Testis (tissue), 2 donors: ENCODE measurements at regions not wholly inside any gene's neighbourhood (a gene's known extent, or its start where the extent isn't known, plus 50 kb on each side); places are given as distances from the start of the nearest gene placed in this dataset.

Experiments used
- CTCF ChIP-seq, 3 experiments: fragments of 450-650 bp in 2 of 3; fragments of 200-600 bp in 1 of 3; sonication (generic) in 1 of 3; IDR thresholded peaks; one replicate each; pipeline ENCODE4 v1.5.1; 2016 to 2019; ENCODE audit warnings: antibody characterized with exemption in 3 of 3, mild to moderate bottlenecking in 2 of 3, moderate library complexity in 1 of 3
- POLR2A ChIP-seq: fragments of 450-650 bp; IDR thresholded peaks from one replicate; pipeline ENCODE4 v1.6.1; 2017; ENCODE audit warnings: antibody characterized with exemption, mild to moderate bottlenecking, moderate library complexity

DNA sequence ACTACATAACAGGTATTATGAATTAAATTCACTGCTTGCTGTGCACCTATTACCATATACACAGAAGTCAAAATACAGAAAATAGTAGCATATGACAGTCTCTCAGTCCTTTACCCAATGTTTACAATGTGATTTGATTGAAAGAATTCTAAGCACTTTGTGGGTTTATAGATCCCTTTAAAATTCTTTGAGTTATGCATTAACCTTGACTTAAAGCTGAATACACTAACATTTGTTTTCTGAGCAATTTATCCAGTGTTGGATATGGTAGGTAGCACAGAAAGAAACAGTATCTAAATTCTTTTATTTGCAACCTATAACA is 230.8 kb upstream of the DDI1 start:
- TF ChIP-seq CTCF (IDR thresholded peaks at IDR 0.05) (no peak), POLR2A (no peak)
